ENCODE measurements at regions not wholly inside any gene's neighbourhood (a gene's known extent, or its start where the extent isn't known, plus 50 kb on each side); places are given as distances from the start of the nearest gene placed in this dataset.
"Not testable (repeated sequence)": the region's sequence is repeated elsewhere in the genome, so short reads cannot be mapped to it uniquely, and the experiment has no call there.

- no peak for DNase-seq (ENCODE audit: low read depth)
Observed at GRCh38 chr3:84260596-84260995, 698.2 kb upstream of the CADM2 start.

- DNase-seq (ENCODE audit: low read depth) = no peak
Observed at GRCh38 chr3:84265768-84266167, 693.0 kb upstream of the CADM2 start.

DNA sequence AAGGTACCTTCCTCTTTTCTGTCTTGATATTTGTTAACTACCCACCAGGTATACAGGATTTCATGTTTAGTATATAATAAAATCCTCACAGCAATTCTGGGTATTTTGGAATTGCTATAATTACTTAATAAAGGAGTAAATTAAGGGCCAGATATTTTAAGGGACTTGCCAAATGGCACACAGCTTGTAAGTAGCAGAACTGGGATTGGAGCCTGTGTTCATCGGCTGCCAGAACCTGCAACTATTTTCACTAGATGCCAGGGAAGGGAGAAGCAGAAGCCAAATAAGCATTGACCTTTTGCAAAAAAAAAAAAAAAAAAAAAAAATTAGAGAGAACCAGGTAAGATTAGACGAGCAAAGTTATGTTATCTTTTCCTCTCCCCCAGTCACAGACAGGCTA, 683.3 kb upstream of the CADM2 start:
- DNase-seq (ENCODE audit: low read depth) = no peak

DNA sequence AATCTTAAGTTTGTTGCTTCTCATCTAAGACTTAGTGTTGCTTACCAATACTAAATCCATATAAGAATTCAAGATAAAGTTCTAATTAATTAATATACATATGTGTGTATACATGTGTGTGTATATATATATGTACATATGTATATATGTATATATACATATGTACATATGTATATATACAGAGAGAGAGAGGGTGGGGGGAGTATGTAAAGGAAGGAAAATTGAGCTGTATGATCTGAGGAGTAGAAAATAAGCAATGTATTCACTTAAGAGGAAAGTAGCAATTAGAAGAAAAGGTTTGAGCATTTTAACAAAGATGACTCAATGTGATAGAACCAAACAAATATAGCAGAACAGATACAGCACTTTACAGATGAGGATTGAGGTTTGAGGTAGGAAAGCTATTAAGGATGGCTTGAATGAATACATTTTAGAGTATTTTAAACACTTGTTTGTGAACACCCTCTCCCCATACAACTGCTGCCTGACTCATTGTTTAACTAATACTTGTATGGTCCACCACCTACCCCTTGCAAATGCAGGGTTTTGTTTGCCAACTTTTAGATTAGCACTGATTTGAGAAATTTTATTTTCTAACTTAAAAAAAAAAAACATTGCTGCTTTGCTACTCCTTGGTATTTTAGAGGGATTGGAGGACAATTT, 681.1 kb upstream of the CADM2 start:
- no peak for DNase-seq (ENCODE audit: low read depth)

GRCh38 chr3:84292128-84292527, 666.7 kb upstream of the CADM2 start:
- DNase-seq (ENCODE audit: low read depth) = no peak

- no peak for DNase-seq (ENCODE audit: low read depth)
Observed at GRCh38 chr3:84299329-84299728, 659.5 kb upstream of the CADM2 start.

- no peak for DNase-seq (ENCODE audit: low read depth)
Observed at GRCh38 chr3:84304214-84304613, 654.6 kb upstream of the CADM2 start.

DNA sequence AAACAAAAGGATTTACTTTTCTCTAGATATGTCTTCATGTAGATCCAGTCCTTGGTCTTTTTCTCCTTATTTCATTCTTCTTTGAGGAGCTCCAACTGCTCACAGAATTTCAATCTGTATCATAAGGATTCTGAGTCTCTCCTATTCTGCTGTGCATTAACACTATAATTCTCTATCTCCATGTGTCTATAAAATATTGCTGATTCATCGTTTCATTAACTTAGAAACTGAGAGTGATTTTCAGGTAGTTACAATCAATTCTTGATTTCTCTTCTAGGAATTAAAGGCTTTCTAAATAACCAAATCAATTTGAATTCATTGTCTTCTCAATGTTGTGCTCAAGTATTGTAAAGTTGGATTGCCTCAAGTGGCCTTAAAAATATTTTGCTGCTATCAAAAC, 651.5 kb upstream of the CADM2 start:
- no peak for DNase-seq (ENCODE audit: low read depth)

- DNase-seq (ENCODE audit: low read depth) = no peak
Observed at GRCh38 chr3:84308379-84308778, 650.4 kb upstream of the CADM2 start.

DNA sequence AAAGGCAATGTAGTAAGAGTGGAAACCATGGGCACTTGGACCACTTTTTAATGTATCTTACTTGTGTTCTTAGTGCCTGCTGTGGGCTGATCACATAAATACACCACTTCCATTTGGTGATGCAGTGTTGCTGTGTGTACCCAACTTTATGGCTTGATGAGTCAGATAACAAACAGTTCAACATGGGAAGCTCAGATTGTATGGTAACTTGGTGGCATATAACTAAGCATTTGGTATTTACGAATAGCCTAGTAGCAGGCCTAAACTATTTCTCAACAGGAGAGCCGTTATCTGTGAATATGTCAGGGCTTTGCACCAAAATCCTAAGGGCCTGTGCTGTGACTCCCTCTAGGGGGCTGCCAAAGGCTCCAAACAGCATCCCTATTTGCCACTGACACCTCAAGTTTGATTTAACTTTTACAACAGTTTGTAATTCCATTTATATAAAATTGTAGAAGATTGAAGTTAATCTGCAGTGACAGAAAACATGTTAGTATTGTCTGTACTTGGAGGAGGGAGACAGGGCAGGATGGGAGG, 640.4 kb upstream of the CADM2 start:
- DNase-seq (ENCODE audit: low read depth) = no peak

DNA sequence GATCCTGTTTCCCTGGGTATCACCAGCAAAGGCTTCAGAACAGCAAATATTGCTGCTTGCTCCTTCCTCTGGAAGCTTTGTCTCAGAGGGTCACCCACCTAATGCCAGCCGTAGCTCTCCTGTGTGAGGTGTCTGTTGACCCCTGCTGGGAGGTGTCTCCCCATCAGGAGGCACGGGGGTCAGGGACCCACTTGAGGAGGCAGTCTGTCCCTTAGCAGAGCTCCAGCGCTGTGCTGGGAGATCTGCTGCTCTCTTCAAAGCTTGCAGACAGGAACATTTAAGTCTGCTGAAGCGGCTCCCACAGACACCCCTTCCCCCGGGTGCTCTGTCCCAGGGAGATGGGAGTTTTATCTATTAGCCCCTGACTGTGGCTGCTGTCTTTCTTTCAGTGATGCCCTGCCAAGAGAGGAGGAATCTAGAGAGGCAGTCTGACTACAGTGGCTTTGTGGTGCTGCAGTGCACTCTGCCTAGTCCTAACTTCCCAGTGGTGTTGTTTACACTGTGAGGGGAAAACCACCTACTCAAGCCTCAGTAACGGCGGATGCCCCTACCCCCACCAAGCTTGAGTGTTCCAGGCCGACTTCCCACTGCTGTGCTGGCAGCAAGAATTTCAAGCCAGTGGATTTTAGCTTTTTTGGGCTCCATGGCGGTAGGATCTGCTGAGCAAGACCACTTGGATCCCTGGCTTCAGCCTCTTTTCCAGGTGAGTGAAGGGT, 593.1 kb upstream of the CADM2 start:
- not testable (repeated sequence) for DNase-seq (ENCODE audit: low read depth)

All from iris pigment epithelial cell (primary cell).